AG04449 (cell line): ENCODE measurements at regions not wholly inside any gene's neighbourhood (a gene's known extent, or its start where the extent isn't known, plus 50 kb on each side); places are given as distances from the start of the nearest gene placed in this dataset.

Experiments used
- CTCF ChIA-PET: fragments of 350-600 bp; formaldehyde crosslinking; extraction: SDS; loops from one replicate; lab custom pipeline; 2021; ENCODE audit warnings: antibody characterized with exemption; lab: Yijun Ruan, JAX
- POLR2A ChIA-PET: fragments of 400-600, 350-600 bp; formaldehyde crosslinking; extraction: SDS; loops from one replicate; lab custom pipeline; 2020; ENCODE audit warnings: antibody characterized with exemption, inconsistent platforms; lab: Yijun Ruan, JAX
- DNase-seq: peaks from one replicate; pipeline ENCODE4 v3.0.0-alpha.2; 2010; ENCODE audit warnings: low read depth, low spot score
- H3K4me3 ChIP-seq: 2 replicates; pipeline ENCODE4 v1.5.1; 2011; ENCODE audit warnings: low read depth, mild to moderate bottlenecking, control low read depth, low read length
- TF ChIP-seq, protein P1 (sequence below): IDR thresholded peaks from one replicate; pipeline ENCODE4 v1.5.1; 2011; ENCODE audit warnings: mild to moderate bottlenecking, moderate library complexity, low read length, control low read depth, inconsistent platforms; ENCODE audit not compliant: insufficient read depth; ENCODE audit errors: missing control alignments

- ChIA-PET POLR2A (interaction anchor here (0.6 kb wide), 1 partner anchor 30 kb away, joined by 3 read pairs; no protein-coding TSS in a partner anchor), CTCF (interaction anchor here (1.0 to 1.7 kb wide), 2 partner anchors 342 to 669 kb away, joined by 3 to 6 read pairs; no protein-coding TSS in a partner anchor)
- TF ChIP-seq, protein P1, sequence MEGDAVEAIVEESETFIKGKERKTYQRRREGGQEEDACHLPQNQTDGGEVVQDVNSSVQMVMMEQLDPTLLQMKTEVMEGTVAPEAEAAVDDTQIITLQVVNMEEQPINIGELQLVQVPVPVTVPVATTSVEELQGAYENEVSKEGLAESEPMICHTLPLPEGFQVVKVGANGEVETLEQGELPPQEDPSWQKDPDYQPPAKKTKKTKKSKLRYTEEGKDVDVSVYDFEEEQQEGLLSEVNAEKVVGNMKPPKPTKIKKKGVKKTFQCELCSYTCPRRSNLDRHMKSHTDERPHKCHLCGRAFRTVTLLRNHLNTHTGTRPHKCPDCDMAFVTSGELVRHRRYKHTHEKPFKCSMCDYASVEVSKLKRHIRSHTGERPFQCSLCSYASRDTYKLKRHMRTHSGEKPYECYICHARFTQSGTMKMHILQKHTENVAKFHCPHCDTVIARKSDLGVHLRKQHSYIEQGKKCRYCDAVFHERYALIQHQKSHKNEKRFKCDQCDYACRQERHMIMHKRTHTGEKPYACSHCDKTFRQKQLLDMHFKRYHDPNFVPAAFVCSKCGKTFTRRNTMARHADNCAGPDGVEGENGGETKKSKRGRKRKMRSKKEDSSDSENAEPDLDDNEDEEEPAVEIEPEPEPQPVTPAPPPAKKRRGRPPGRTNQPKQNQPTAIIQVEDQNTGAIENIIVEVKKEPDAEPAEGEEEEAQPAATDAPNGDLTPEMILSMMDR: no peak
- H3K4me3 ChIP-seq: no peak overlapping the region
- no peak for DNase-seq
These were observed 82.3 kb upstream of the RND3 start for GRCh38 chr2:150569761-150570160.

DNA sequence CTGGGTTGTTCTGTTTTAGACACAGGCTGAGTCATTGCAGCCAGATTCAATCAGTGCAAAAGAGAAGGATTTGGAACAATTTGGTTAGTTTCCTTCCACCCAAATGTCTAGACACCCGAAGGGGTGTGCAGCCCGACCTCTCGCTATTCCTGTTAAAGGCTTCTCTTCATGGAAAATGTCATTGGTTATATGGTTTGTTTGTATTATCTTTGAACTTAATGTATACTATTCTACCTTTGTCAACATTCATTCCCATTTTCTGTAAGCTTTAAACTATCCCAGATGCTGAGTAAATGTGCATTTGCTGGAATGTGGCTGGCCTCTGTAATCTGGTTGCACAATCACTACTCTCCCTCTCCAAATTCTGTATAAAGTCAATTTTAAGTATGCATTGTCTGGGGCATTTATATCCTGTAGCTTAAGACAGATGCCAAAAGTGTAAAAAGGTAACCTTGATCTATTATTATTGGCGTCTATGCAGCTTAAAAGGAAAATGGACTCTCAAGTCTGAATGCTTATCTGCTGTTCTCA lies 80.4 kb upstream of the RND3 start:
- DNase-seq: no peak
- CTCF ChIA-PET: interaction anchor here (1.2 to 1.8 kb wide), 4 partner anchors 12 to 33 kb away, joined by 3 to 7 read pairs (median 5); no protein-coding TSS in a partner anchor
- H3K4me3 ChIP-seq: no peak overlapping the region
- TF ChIP-seq, protein P1: no peak
- POLR2A ChIA-PET: interaction anchor here (0.9 kb wide), 1 partner anchor 34 kb away, joined by 3 read pairs; no protein-coding TSS in a partner anchor

DNA sequence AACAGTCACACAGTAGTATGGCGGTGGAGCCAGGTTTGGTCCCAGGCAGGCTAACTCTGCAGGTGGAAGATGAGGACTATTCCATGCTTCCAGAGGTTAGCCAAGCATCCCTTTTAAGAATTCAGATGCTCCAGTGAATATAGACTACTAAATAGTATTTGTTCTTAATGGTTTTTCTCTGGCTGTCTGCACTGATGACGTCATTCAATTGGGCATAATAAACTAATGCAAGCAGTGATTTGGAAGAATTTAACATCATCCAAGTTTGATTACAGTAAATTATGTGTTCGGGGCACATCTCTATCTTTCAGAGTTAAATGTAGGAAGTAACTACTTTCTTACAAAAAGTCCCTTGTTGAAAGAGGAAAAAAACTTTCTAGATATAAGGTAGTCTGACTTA lies 78.8 kb upstream of the RND3 start:
- DNase-seq: no peak
- POLR2A ChIA-PET: no interaction called here
- TF ChIP-seq, protein P1: no peak
- H3K4me3 ChIP-seq: no peak overlapping the region
- CTCF ChIA-PET: no interaction called here

GRCh38 chr2:150561076-150561475 lies 73.6 kb upstream of the RND3 start:
- TF ChIP-seq, protein P1: no peak
- CTCF ChIA-PET: interaction anchor here (1.0 kb wide), 1 partner anchor 9 kb away, joined by 3 read pairs; no protein-coding TSS in a partner anchor

GRCh38 chr2:150557020-150557600 lies 69.6 kb upstream of the RND3 start:
- ChIA-PET CTCF (interaction anchor here (0.8 to 1.5 kb wide), 2 partner anchors 9 to 11 kb away, joined by 3 to 4 read pairs; no protein-coding TSS in a partner anchor), POLR2A (no interaction called here)
- no peak for DNase-seq
- TF ChIP-seq, protein P1: no peak
- no peak overlapping the region for H3K4me3 ChIP-seq

More at GRCh38 chr2:150561076-150561475, 73.6 kb upstream of the RND3 start:
- no peak for DNase-seq
- H3K4me3 ChIP-seq: no peak overlapping the region
- POLR2A ChIA-PET: no interaction called here
